GM12892 (cell line): ENCODE measurements at regions not wholly inside any gene's neighbourhood (a gene's known extent, or its start where the extent isn't known, plus 50 kb on each side); places are given as distances from the start of the nearest gene placed in this dataset.

ENCODE experiments used
- POLR2A ChIP-seq: IDR thresholded peaks from 2 replicates; pipeline ENCODE4 v1.6.1; 2011; ENCODE audit warnings: low read depth, low read length, control low read depth
- TAF1 ChIP-seq: IDR thresholded peaks from 2 replicates; pipeline ENCODE4 v1.6.1; 2011; ENCODE audit warnings: low read depth, mild to moderate bottlenecking, control low read depth, low read length, borderline replicate concordance

GRCh38 chr5:164553851-164554250 lies 1048.4 kb downstream of the MAT2B start:
- no peak for TF ChIP-seq POLR2A
- TF ChIP-seq TAF1: no peak
